ENCODE measurements at regions not wholly inside any gene's neighbourhood (a gene's known extent, or its start where the extent isn't known, plus 50 kb on each side); places are given as distances from the start of the nearest gene placed in this dataset.

GRCh38 chr22:49427941-49428340 lies 399.7 kb downstream of the BRD1 start:
- Histone ChIP-seq H3K4me3 (ENCODE audit: insufficient read depth, low read depth, low read length) (no peak overlapping the region), H3K27me3 (ENCODE audit: control insufficient read depth, insufficient read depth, low read length) (no peaks in the 10 kb centered on the region; the same call in 1 of the 2 replicates), H3K36me3 (replicated peaks; ENCODE audit: control insufficient read depth, insufficient read depth, low read length) (no peaks in the 10 kb centered on the region)
- DNase-seq: no peak

GRCh38 chr22:49427341-49427740 lies 400.3 kb downstream of the BRD1 start:
- no peak for DNase-seq
- Histone ChIP-seq H3K4me3 (ENCODE audit: insufficient read depth, low read depth, low read length) (no peak overlapping the region), H3K36me3 (replicated peaks; ENCODE audit: control insufficient read depth, insufficient read depth, low read length) (no peaks in the 10 kb centered on the region), H3K27me3 (ENCODE audit: control insufficient read depth, insufficient read depth, low read length) (no peaks in the 10 kb centered on the region; the same call in 1 of the 2 replicates)

- Histone ChIP-seq H3K4me3 (ENCODE audit: insufficient read depth, low read depth, low read length) (no peak overlapping the region), H3K27me3 (ENCODE audit: control insufficient read depth, insufficient read depth, low read length) (no peaks in the 10 kb centered on the region; the same call in 1 of the 2 replicates), H3K36me3 (replicated peaks; ENCODE audit: control insufficient read depth, insufficient read depth, low read length) (no peaks in the 10 kb centered on the region)
- DNase-seq: no peak
These were observed 400.9 kb downstream of the BRD1 start for GRCh38 chr22:49426618-49427266.

- H3K36me3 ChIP-seq (replicated peaks; ENCODE audit: control insufficient read depth, insufficient read depth, low read length): no peaks in the 10 kb centered on the region
- DNase-seq: no peak
These were observed 401.6 kb downstream of the BRD1 start for GRCh38 chr22:49426098-49426497.

GRCh38 chr22:49425356-49425755 lies 402.3 kb downstream of the BRD1 start:
- DNase-seq: no peak
- no peaks in the 10 kb centered on the region; the same call in 1 of the 2 replicates for H3K27me3 ChIP-seq (ENCODE audit: control insufficient read depth, insufficient read depth, low read length)
- no peaks in the 10 kb centered on the region for H3K36me3 ChIP-seq (replicated peaks; ENCODE audit: control insufficient read depth, insufficient read depth, low read length)
- no peak overlapping the region for H3K4me3 ChIP-seq (ENCODE audit: insufficient read depth, low read depth, low read length)

More at GRCh38 chr22:49426098-49426497, 401.6 kb downstream of the BRD1 start:
- Histone ChIP-seq H3K4me3 (ENCODE audit: insufficient read depth, low read depth, low read length) (no peak overlapping the region), H3K27me3 (ENCODE audit: control insufficient read depth, insufficient read depth, low read length) (no peaks in the 10 kb centered on the region; the same call in 1 of the 2 replicates)

GRCh38 chr22:49424893-49425270 lies 402.8 kb downstream of the BRD1 start:
- Histone ChIP-seq H3K36me3 (replicated peaks; ENCODE audit: control insufficient read depth, insufficient read depth, low read length) (no peaks in the 10 kb centered on the region), H3K4me3 (ENCODE audit: insufficient read depth, low read depth, low read length) (no peak overlapping the region), H3K27me3 (ENCODE audit: control insufficient read depth, insufficient read depth, low read length) (no peaks in the 10 kb centered on the region; the same call in 1 of the 2 replicates)
- DNase-seq: no peak

- no peak for DNase-seq
These were observed 404.5 kb downstream of the BRD1 start for GRCh38 chr22:49423125-49423650.

GRCh38 chr22:49422701-49423100 lies 405.0 kb downstream of the BRD1 start:
- no peak for DNase-seq
- Histone ChIP-seq H3K36me3 (replicated peaks; ENCODE audit: control insufficient read depth, insufficient read depth, low read length) (no peaks in the 10 kb centered on the region), H3K27me3 (ENCODE audit: control insufficient read depth, insufficient read depth, low read length) (no peaks in the 10 kb centered on the region; the same call in 1 of the 2 replicates), H3K4me3 (ENCODE audit: insufficient read depth, low read depth, low read length) (no peak overlapping the region)

More at GRCh38 chr22:49423125-49423650, 404.5 kb downstream of the BRD1 start:
- H3K36me3 ChIP-seq (replicated peaks; ENCODE audit: control insufficient read depth, insufficient read depth, low read length): no peaks in the 10 kb centered on the region
- no peaks in the 10 kb centered on the region; the same call in 1 of the 2 replicates for H3K27me3 ChIP-seq (ENCODE audit: control insufficient read depth, insufficient read depth, low read length)
- no peak overlapping the region for H3K4me3 ChIP-seq (ENCODE audit: insufficient read depth, low read depth, low read length)

GRCh38 chr22:49420651-49421050 lies 407.0 kb downstream of the BRD1 start:
- no peak for DNase-seq
- no peak overlapping the region for H3K4me3 ChIP-seq (ENCODE audit: insufficient read depth, low read depth, low read length)
- no peaks in the 10 kb centered on the region for H3K36me3 ChIP-seq (replicated peaks; ENCODE audit: control insufficient read depth, insufficient read depth, low read length)
- no peaks in the 10 kb centered on the region; the same call in 1 of the 2 replicates for H3K27me3 ChIP-seq (ENCODE audit: control insufficient read depth, insufficient read depth, low read length)

- Histone ChIP-seq H3K36me3 (replicated peaks; ENCODE audit: control insufficient read depth, insufficient read depth, low read length) (no peaks in the 10 kb centered on the region), H3K27me3 (ENCODE audit: control insufficient read depth, insufficient read depth, low read length) (no peaks in the 10 kb centered on the region; the same call in 1 of the 2 replicates), H3K4me3 (ENCODE audit: insufficient read depth, low read depth, low read length) (no peak overlapping the region)
- DNase-seq: no peak
These were observed 408.0 kb downstream of the BRD1 start for GRCh38 chr22:49419661-49420060.

- Histone ChIP-seq H3K4me3 (ENCODE audit: insufficient read depth, low read depth, low read length) (no peak overlapping the region), H3K36me3 (replicated peaks; ENCODE audit: control insufficient read depth, insufficient read depth, low read length) (no peaks in the 10 kb centered on the region), H3K27me3 (ENCODE audit: control insufficient read depth, insufficient read depth, low read length) (no peaks in the 10 kb centered on the region; the same call in 1 of the 2 replicates)
- no peak for DNase-seq
These were observed 408.7 kb downstream of the BRD1 start for GRCh38 chr22:49418943-49419342.

GRCh38 chr22:49418341-49418894 lies 409.3 kb downstream of the BRD1 start:
- Histone ChIP-seq H3K36me3 (replicated peaks; ENCODE audit: control insufficient read depth, insufficient read depth, low read length) (no peaks in the 10 kb centered on the region), H3K27me3 (ENCODE audit: control insufficient read depth, insufficient read depth, low read length) (no peaks in the 10 kb centered on the region), H3K4me3 (ENCODE audit: insufficient read depth, low read depth, low read length) (no peak overlapping the region)
- no peak for DNase-seq

GRCh38 chr22:49417833-49418232 lies 409.8 kb downstream of the BRD1 start:
- Histone ChIP-seq H3K36me3 (replicated peaks; ENCODE audit: control insufficient read depth, insufficient read depth, low read length) (no peaks in the 10 kb centered on the region), H3K27me3 (ENCODE audit: control insufficient read depth, insufficient read depth, low read length) (no peaks in the 10 kb centered on the region)

GRCh38 chr22:49417326-49417725 lies 410.3 kb downstream of the BRD1 start:
- DNase-seq: no peak
- H3K27me3 ChIP-seq (ENCODE audit: control insufficient read depth, insufficient read depth, low read length): no peaks in the 10 kb centered on the region
- H3K4me3 ChIP-seq (ENCODE audit: insufficient read depth, low read depth, low read length): no peak overlapping the region
- H3K36me3 ChIP-seq (replicated peaks; ENCODE audit: control insufficient read depth, insufficient read depth, low read length): no peaks in the 10 kb centered on the region

More at GRCh38 chr22:49417833-49418232, 409.8 kb downstream of the BRD1 start:
- no peak overlapping the region for H3K4me3 ChIP-seq (ENCODE audit: insufficient read depth, low read depth, low read length)
- no peak for DNase-seq

All from H7 (cell line).